ENCODE measurements at regions not wholly inside any gene's neighbourhood (a gene's known extent, or its start where the extent isn't known, plus 50 kb on each side); places are given as distances from the start of the nearest gene placed in this dataset.

DNA sequence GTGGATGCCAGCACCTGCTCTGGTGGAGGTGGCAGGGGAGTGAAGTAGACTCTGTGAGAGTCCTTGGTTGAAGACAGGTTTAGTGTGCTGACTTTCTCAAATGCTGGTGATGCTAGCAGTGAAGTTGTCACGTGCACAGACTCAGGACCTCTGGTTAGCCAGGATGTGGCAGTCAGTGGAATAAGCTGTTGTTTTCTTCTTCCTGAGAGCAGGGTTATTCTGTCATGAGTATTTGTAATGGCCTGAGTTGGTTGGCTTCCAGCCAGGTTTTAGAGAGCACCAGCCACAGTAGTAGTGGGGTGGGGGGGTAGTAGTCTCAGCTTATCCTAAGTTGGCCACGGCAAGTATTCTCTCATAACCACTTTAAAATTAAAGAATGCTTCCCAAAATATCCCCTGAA lies 169.7 kb upstream of the FOXN2 start:
- TF ChIP-seq BACH1 (tag; IDR thresholded peaks at IDR 0.05) (no peak), CHD1 (IDR thresholded peaks at IDR 0.05; ENCODE audit: low read length) (no peak), SP1 (CRISPR knock-in tag; IDR thresholded peaks at IDR 0.05) (no peak), ZNF263 (CRISPR knock-in tag; IDR thresholded peaks at IDR 0.05; ENCODE audit: borderline replicate concordance) (no peak), CXXC5 (CRISPR knock-in tag; IDR thresholded peaks at IDR 0.05) (peak; percentile 43; the same call in 1 of the 2 replicates), ZNF184 (CRISPR knock-in tag; IDR thresholded peaks at IDR 0.05) (no peak), TBP (optimal IDR thresholded peaks at IDR 0.05; ENCODE audit: low read depth, low read length) (no peak)
- TF ChIP-seq, protein P1, sequence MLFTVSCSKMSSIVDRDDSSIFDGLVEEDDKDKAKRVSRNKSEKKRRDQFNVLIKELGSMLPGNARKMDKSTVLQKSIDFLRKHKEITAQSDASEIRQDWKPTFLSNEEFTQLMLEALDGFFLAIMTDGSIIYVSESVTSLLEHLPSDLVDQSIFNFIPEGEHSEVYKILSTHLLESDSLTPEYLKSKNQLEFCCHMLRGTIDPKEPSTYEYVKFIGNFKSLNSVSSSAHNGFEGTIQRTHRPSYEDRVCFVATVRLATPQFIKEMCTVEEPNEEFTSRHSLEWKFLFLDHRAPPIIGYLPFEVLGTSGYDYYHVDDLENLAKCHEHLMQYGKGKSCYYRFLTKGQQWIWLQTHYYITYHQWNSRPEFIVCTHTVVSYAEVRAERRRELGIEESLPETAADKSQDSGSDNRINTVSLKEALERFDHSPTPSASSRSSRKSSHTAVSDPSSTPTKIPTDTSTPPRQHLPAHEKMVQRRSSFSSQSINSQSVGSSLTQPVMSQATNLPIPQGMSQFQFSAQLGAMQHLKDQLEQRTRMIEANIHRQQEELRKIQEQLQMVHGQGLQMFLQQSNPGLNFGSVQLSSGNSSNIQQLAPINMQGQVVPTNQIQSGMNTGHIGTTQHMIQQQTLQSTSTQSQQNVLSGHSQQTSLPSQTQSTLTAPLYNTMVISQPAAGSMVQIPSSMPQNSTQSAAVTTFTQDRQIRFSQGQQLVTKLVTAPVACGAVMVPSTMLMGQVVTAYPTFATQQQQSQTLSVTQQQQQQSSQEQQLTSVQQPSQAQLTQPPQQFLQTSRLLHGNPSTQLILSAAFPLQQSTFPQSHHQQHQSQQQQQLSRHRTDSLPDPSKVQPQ (CRISPR knock-in tag; IDR thresholded peaks at IDR 0.05; ENCODE audit: borderline replicate concordance): no peak
- TF ChIP-seq, protein P2, sequence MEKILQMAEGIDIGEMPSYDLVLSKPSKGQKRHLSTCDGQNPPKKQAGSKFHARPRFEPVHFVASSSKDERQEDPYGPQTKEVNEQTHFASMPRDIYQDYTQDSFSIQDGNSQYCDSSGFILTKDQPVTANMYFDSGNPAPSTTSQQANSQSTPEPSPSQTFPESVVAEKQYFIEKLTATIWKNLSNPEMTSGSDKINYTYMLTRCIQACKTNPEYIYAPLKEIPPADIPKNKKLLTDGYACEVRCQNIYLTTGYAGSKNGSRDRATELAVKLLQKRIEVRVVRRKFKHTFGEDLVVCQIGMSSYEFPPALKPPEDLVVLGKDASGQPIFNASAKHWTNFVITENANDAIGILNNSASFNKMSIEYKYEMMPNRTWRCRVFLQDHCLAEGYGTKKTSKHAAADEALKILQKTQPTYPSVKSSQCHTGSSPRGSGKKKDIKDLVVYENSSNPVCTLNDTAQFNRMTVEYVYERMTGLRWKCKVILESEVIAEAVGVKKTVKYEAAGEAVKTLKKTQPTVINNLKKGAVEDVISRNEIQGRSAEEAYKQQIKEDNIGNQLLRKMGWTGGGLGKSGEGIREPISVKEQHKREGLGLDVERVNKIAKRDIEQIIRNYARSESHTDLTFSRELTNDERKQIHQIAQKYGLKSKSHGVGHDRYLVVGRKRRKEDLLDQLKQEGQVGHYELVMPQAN (IDR thresholded peaks at IDR 0.05; ENCODE audit: borderline replicate concordance): no peak
- TF ChIP-seq, protein P3, sequence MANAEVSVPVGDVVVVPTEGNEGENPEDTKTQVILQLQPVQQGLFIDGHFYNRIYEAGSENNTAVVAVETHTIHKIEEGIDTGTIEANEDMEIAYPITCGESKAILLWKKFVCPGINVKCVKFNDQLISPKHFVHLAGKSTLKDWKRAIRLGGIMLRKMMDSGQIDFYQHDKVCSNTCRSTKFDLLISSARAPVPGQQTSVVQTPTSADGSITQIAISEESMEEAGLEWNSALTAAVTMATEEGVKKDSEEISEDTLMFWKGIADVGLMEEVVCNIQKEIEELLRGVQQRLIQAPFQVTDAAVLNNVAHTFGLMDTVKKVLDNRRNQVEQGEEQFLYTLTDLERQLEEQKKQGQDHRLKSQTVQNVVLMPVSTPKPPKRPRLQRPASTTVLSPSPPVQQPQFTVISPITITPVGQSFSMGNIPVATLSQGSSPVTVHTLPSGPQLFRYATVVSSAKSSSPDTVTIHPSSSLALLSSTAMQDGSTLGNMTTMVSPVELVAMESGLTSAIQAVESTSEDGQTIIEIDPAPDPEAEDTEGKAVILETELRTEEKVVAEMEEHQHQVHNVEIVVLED (CRISPR knock-in tag; IDR thresholded peaks at IDR 0.05): no peak
- TF ChIP-seq, protein P4, sequence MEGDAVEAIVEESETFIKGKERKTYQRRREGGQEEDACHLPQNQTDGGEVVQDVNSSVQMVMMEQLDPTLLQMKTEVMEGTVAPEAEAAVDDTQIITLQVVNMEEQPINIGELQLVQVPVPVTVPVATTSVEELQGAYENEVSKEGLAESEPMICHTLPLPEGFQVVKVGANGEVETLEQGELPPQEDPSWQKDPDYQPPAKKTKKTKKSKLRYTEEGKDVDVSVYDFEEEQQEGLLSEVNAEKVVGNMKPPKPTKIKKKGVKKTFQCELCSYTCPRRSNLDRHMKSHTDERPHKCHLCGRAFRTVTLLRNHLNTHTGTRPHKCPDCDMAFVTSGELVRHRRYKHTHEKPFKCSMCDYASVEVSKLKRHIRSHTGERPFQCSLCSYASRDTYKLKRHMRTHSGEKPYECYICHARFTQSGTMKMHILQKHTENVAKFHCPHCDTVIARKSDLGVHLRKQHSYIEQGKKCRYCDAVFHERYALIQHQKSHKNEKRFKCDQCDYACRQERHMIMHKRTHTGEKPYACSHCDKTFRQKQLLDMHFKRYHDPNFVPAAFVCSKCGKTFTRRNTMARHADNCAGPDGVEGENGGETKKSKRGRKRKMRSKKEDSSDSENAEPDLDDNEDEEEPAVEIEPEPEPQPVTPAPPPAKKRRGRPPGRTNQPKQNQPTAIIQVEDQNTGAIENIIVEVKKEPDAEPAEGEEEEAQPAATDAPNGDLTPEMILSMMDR (IDR thresholded peaks at IDR 0.05 in 2 of 3, conservative IDR thresholded peaks at IDR 0.05 in 1 of 3; ENCODE audit: insufficient read depth in 2 of 3, low read depth in 1 of 3, low read length in 3 of 3): no peak

Measured in K562 (cell line).